ENCODE measurements at regions not wholly inside any gene's neighbourhood (a gene's known extent, or its start where the extent isn't known, plus 50 kb on each side); places are given as distances from the start of the nearest gene placed in this dataset.

DNA sequence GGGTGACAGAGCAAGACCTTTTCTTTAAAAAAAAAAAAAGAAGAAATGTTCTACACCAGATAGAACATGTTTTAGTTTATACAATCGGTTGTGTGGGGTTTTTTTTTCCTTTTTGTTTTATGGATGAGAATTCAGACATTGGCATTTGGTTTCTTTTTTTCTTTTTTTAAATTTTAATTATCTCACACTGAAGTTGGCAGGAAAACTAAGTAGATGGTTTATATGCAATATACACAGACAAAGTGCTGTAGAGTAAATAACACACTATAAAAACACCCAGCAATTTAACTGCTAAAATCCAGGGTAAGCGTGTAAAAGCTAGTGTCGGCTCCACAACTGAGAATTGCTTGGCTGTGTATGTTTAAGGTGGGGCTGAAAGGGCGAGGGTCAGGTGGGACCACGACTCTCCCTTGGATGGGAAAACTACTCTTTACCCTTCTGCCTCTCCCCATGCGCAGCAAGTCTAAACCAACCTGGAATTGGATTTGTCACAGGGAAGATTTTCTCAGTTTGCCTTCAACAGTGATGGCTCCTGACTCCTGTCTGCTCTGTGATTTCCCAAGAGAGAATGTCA lies 147.1 kb upstream of the MARCKS start (continued):
- TF ChIP-seq, protein P1, sequence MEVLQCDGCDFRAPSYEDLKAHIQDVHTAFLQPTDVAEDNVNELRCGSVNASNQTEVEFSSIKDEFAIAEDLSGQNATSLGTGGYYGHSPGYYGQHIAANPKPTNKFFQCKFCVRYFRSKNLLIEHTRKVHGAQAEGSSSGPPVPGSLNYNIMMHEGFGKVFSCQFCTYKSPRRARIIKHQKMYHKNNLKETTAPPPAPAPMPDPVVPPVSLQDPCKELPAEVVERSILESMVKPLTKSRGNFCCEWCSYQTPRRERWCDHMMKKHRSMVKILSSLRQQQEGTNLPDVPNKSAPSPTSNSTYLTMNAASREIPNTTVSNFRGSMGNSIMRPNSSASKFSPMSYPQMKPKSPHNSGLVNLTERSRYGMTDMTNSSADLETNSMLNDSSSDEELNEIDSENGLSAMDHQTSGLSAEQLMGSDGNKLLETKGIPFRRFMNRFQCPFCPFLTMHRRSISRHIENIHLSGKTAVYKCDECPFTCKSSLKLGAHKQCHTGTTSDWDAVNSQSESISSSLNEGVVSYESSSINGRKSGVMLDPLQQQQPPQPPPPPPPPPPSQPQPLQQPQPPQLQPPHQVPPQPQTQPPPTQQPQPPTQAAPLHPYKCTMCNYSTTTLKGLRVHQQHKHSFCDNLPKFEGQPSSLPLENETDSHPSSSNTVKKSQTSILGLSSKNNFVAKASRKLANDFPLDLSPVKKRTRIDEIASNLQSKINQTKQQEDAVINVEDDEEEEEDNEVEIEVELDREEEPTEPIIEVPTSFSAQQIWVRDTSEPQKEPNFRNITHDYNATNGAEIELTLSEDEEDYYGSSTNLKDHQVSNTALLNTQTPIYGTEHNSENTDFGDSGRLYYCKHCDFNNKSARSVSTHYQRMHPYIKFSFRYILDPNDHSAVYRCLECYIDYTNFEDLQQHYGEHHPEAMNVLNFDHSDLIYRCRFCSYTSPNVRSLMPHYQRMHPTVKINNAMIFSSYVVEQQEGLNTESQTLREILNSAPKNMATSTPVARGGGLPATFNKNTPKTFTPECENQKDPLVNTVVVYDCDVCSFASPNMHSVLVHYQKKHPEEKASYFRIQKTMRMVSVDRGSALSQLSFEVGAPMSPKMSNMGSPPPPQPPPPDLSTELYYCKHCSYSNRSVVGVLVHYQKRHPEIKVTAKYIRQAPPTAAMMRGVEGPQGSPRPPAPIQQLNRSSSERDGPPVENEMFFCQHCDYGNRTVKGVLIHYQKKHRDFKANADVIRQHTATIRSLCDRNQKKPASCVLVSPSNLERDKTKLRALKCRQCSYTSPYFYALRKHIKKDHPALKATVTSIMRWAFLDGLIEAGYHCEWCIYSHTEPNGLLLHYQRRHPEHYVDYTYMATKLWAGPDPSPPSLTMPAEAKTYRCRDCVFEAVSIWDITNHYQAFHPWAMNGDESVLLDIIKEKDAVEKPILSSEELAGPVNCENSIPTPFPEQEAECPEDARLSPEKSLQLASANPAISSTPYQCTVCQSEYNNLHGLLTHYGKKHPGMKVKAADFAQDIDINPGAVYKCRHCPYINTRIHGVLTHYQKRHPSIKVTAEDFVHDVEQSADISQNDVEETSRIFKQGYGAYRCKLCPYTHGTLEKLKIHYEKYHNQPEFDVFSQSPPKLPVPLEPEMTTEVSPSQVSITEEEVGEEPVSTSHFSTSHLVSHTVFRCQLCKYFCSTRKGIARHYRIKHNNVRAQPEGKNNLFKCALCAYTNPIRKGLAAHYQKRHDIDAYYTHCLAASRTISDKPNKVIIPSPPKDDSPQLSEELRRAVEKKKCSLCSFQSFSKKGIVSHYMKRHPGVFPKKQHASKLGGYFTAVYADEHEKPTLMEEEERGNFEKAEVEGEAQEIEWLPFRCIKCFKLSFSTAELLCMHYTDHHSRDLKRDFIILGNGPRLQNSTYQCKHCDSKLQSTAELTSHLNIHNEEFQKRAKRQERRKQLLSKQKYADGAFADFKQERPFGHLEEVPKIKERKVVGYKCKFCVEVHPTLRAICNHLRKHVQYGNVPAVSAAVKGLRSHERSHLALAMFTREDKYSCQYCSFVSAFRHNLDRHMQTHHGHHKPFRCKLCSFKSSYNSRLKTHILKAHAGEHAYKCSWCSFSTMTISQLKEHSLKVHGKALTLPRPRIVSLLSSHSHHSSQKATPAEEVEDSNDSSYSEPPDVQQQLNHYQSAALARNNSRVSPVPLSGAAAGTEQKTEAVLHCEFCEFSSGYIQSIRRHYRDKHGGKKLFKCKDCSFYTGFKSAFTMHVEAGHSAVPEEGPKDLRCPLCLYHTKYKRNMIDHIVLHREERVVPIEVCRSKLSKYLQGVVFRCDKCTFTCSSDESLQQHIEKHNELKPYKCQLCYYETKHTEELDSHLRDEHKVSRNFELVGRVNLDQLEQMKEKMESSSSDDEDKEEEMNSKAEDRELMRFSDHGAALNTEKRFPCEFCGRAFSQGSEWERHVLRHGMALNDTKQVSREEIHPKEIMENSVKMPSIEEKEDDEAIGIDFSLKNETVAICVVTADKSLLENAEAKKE (CRISPR knock-in tag; IDR thresholded peaks at IDR 0.05): no peak
- TF ChIP-seq JUNB (IDR thresholded peaks at IDR 0.05; ENCODE audit: unreplicated experiment) (no peak), ZNF114 (CRISPR knock-in tag; IDR thresholded peaks at IDR 0.05) (no peak)

DNA sequence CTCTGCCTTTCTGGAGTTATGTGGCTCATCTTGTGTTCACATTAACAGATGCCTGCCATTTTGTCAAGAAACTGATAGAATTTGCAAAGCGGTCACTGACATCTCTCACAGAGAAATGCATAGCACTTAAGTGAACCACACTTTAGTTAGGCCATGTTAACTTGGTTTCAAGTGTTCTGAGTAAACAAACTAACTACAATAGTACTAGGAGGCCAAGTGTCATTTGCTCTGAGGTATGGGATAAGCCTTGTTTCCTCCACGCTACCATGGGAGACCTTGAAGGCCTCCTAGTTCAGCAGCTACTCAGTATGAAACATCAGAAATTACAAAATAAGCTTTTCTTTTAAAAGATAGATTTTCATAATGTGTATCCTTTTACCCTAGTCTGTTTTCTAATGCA lies 143.5 kb upstream of the MARCKS start:
- no peak overlapping the region for H3K4me3 Mint-ChIP-seq
- no peak for TF ChIP-seq ZNF331 (CRISPR knock-in tag; IDR thresholded peaks at IDR 0.05; ENCODE audit: low read depth)
- no peak for TF ChIP-seq POLR2AphosphoS5 (IDR thresholded peaks at IDR 0.05; ENCODE audit: low read depth)
- no peak for TF ChIP-seq JUNB (IDR thresholded peaks at IDR 0.05; ENCODE audit: unreplicated experiment)
- TF ChIP-seq REST (IDR thresholded peaks at IDR 0.05; ENCODE audit: unreplicated experiment): no peak
- TF ChIP-seq CREB1 (CRISPR knock-in tag; IDR thresholded peaks at IDR 0.05; ENCODE audit: low read depth): no peak
- TF ChIP-seq STAT1 (IDR thresholded peaks at IDR 0.05; ENCODE audit: unreplicated experiment): no peak
- TF ChIP-seq ETS1 (IDR thresholded peaks at IDR 0.05): no peak

More for the DNA sequence above, 143.5 kb upstream of the MARCKS start:
- no peaks in the 10 kb centered on the region for H3K9me3 Mint-ChIP-seq
- Histone ChIP-seq H2AFZ (no peak overlapping the region; the same call in 1 of the 2 replicates), H3K4me1 (ENCODE audit: insufficient read depth) (no peaks in the 10 kb centered on the region), H3K27me3 (ENCODE audit: insufficient read depth) (no peaks in the 10 kb centered on the region), H4K20me1 (replicated peaks; ENCODE audit: insufficient read depth) (no peaks in the 10 kb centered on the region), H3F3A (replicated peaks; ENCODE audit: low read depth) (no peaks in the 10 kb centered on the region), H3K27ac (ENCODE audit: low read depth) (no peak overlapping the region), H3K9me2 (ENCODE audit: insufficient read depth) (no peaks in the 10 kb centered on the region), H3K4me2 (no peak overlapping the region), H3K36me3 (ENCODE audit: insufficient read depth) (no peaks in the 10 kb centered on the region), H3K79me2 (replicated peaks; ENCODE audit: insufficient read depth) (no peaks in the 10 kb centered on the region), H3K4me3 (no peak overlapping the region)
- DNase-seq (ENCODE audit: low spot score) (no peak), ATAC-seq (no peak)
- H3K4me1 Mint-ChIP-seq: no peaks in the 10 kb centered on the region
- no peaks in the 10 kb centered on the region for H3K36me3 Mint-ChIP-seq (ENCODE audit: low read depth)
- peaks cover 3% of the 10 kb centered on the region for H3K27me3 Mint-ChIP-seq (ENCODE audit: insufficient read depth, low read depth, poor library complexity)
- no peak overlapping the region for H3K27ac Mint-ChIP-seq
